GM21619 (cell line): ENCODE measurements at regions not wholly inside any gene's neighbourhood (a gene's known extent, or its start where the extent isn't known, plus 50 kb on each side); places are given as distances from the start of the nearest gene placed in this dataset.

ENCODE experiments used
- ATAC-seq: cut with Tn5 transposase; IDR thresholded peaks from one replicate; pipeline ENCODE4 v1.9.1; 2021; ENCODE audit not compliant: unreplicated experiment

DNA sequence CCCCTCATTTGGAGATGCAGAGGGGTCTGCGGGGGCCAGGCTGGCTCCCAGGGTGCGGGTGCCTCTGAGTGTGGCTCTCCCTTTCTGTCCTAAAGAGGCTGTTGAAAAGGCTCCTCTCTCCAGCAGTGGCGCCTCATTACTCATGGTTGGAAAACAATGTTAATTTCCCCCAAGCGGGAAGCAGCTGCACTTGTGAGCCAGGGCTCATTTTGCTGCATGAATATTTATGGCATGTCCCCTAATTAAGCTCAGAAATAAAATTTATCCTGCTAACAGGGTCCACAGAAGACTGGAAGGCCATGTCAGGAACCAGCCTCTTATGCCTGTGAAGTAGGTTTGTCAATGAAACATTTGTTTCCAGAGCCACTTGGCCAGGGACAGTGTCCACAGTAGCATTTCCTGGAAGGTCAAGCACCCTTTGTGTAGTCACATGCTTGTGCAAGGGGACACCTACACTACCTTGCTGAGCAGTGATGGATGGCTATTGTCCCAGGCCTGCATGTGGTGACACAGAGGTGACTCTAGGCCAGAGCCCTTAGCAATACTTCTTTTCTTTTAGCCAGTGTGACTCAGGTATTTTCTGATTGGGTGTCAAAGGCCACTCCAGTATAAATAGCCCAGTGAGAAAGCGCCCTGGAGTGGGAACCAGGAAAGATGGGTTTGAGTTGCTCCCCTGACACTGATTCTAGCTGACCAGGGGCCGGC lies 259.0 kb downstream of the FOXD2 start:
- ATAC-seq: no peak

DNA sequence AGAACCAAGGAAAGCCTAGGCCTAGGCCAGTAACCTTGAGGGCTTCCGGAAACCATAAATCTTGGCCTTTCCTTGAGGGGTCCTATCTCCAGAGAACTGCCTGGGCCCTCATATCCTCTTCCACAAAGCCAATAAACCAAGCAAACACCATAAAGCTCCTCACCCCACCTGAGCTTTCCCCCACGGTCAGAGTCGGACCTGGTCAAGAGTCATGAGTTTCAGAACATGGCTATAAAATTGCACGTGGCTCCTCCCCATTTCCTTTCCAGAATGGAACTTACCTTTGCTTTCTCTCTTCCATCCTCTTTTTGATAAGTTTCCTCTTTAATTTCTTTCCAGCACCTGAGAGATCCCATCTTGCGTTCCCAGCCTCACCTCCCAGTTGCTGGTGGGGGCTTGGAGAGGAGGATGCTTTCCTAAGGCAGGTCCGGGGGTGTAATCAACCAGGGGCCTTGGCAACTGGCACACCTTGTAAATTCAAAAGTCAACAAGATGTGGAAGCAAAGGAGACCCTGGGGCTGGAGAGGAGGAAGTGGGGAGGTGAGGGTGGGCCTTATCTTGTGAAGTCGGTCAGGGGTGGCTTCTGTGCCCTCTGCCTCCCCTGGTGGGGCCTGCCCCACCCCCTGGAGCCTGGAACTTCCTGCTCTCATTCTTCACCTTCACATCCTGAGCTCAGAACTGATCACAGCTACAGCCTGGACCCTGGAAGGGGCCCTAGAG lies 259.9 kb downstream of the FOXD2 start:
- ATAC-seq: no peak

DNA sequence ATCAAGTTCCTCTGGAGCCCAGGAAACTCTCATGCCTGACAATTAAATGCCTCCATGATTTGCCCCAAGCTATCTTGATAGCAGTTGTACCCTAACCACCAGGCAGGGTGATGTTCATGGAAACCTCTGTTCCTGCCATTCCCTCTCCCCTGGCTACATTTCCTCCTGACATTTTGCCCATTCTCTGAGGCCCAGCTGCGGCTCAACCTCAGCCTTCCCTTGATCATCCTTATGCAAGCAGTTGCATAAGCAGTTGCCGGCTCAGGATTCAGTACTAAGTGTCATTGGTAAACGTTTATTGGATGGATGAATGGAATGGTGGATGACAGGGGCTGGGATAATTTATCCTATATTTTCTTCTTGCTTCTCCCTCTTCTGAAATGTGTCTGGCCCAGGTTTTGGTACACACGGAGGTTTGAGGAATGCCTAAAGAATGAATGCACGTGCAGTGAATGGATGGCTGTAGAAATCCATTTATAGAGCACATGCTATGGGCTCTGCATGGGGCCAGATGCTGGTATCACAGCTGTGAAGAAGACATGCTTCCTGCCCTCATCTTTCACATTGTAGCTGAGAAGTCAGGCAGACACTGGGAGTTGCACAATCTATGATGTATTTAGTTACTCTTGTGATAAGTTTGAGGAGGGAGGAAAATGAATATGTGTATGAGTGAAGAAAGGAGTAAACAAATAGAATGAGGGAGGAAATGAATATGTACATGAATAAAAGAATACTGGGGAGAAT lies 261.8 kb downstream of the FOXD2 start:
- ATAC-seq: no peak

DNA sequence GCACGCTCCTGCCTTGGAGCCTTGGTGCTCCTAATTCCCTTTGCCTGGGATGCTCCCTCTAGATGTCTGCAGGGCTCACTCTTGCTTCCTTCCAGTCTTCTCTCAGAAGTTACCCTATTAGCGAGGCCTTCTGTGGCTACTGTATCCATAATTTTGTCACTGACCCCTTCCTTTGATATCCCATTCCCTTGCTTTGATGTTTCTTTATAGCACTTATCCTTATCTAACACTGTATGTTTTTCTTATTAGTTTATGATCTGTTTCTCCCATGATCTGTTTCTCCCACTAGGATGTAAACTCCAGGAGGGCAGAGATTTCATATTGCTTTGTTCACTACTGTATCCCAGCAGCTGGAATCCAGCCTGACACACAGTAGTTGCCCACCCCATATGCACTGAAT lies 263.4 kb downstream of the FOXD2 start:
- ATAC-seq: no peak

DNA sequence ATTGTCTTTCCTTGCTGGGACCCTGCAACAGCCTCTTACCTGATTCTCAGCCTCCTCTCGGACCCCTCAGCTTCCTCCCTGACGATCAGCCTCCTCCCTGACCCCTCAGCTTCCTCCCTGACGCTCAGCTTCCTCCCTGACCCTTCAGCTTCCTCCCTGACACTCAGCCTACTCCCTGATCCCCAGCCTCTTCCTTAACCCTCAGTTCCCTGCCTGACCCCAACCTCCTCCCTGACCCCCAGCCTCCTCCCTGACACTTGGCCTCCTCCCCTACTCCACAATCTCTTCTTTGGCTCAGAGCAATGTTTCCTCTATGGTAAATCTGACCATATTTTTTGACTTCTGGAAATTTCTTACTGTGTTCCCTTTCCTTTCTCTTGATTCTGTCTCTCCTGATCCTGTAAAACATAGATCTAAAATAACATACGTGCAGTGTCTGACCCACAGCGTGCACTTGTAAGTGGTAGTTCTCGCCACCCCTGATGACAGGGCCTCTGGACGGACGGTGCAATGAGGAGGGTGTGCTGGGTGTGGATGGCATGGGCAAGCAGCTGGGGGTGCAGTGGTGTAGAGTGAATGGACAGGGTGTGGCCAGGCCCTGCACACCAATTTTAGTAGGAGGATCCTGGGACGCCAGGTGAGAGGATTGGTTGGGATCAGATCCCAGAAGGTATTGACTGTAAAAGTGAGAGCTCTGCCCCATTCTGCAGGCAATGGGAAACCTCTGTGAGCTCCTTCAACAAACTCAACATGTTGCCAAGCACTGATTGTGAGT lies 264.1 kb downstream of the FOXD2 start:
- ATAC-seq: no peak

GRCh38 chr1:47703156-47703825 lies 265.4 kb downstream of the FOXD2 start:
- ATAC-seq: no peak

DNA sequence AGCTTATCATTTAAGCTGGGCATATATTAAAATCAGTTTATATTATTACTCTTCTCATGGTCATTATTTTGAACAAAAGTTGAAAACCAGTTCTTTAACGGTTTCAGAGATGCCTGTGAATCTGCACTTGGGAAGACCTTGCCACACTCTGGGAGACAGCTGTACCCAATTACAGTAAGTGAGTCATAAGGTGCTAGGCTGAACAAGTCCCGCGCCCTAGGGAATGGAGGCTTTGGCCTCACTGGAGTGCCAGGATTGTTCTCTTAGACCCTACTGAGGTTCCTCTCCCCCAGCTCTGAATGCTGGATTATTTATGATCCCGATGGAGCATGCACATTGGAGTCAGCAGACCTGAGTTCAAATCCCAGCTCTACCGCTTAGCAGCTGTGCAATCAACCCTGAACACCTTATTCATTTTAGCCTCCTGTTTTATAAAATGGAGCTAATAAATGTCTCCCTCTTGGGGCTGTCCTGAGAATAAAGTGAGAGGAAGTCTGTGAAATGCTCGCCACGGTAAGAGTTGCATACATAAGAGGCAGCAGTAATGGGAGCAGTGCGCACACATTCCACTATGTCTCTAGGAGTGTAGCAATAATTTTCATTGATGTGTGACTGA lies 266.2 kb downstream of the FOXD2 start:
- ATAC-seq: no peak

GRCh38 chr1:47705517-47706130 lies 267.8 kb downstream of the FOXD2 start:
- no peak for ATAC-seq

DNA sequence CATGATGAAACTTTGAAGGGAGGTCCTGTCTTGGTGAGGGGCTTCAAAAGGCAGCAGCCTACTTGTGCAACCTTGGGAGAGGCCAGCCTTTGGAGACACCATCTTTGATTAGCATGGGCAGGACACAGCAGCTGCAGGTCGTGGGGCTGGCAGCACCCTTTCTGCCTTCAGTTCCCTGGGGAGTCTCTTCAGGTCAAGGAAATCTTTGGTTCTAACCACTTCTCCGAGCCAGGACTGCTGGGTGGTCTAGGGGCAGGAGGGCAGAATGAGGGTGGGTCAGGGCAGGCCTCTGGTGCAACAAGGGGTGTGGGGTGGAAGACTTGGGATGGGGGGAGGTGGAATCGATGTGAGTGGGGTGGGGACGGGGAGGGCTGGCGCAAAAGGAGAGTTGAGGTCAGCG lies 269.7 kb downstream of the FOXD2 start:
- ATAC-seq: no peak

DNA sequence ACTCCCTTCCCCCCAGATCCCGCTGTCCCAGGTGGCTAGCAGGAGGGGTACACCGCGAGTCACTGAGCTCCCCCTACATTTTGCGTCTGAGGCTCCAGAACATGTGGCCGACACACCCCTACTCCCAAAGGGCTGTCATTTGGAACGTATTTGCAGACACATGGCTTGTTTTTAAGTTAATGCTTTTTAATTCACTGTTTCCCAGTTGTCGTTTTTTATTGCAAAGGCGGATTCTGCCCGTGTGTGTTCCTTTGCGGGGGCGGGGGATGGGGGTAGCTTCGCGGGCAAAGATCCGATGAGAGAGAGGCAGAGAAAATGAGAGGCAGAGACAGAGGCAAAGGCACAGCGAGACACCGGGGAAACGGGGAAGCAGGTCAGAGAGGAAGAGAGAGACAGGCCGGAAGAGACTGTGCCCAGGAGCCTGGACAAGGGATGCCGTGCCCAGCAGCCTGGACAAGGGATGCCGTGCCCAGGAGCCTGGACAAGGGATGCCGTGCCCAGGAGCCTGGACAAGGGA lies 270.2 kb downstream of the FOXD2 start:
- ATAC-seq: no peak

DNA sequence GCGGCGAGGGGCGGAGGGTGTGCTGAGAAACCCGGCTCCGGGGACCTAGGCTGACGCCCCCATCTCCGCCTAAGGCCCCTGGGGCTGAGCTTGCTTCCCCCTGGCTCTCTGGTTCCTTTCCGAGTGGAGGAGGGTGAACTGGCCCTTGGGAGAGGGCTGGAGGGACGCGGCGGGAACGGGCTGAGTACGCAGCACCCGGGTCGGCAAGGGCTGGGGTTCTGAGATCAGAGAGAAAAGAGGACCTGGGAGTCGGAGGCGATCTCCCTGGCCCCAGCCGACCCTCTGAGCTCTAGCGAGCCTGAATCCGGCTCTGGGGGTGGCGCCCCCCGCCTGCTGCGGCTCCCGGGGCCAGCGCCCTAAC lies 270.8 kb downstream of the FOXD2 start:
- no peak for ATAC-seq

GRCh38 chr1:47709019-47709871 lies 271.4 kb downstream of the FOXD2 start:
- ATAC-seq: no peak

DNA sequence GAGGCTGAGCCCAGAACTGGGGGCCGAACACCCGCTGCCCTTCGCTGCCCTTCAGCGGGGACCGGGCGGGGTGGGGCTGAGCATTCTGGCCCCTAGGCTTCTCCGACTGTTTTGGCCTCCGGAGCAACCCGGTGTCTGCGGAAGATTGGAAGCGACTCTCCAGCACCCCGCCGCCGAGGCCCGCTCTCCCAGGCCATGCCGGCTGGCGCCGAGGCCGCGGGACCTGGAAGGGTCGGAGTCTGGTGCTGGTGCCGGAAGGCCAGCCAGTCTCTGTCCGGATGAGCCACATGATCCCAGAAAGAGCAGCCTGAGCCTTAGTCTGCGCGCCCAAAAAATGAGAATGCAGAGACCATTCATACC lies 272.0 kb downstream of the FOXD2 start:
- ATAC-seq: no peak

- peak; percentile 73 for ATAC-seq
These were observed 272.7 kb downstream of the FOXD2 start for GRCh38 chr1:47710329-47711071.
